Nephron (organoid): ENCODE measurements at regions not wholly inside any gene's neighbourhood (a gene's known extent, or its start where the extent isn't known, plus 50 kb on each side); places are given as distances from the start of the nearest gene placed in this dataset.

Source experiments
- H3K27ac Mint-ChIP-seq, 3 experiments: 2 replicates each; pipeline ENCODE4 v1.8.0; 2020; ENCODE audit warnings: mixed read lengths in 3 of 3, mild to moderate bottlenecking in 2 of 3, moderate library complexity in 1 of 3
- H3K27me3 Mint-ChIP-seq: 2 replicates; pipeline ENCODE4 v1.8.0; 2021; ENCODE audit warnings: low read depth, mild to moderate bottlenecking, moderate library complexity, mixed read lengths
- H3K36me3 Mint-ChIP-seq: 2 replicates; pipeline ENCODE4 v1.8.0; 2020; ENCODE audit warnings: low read depth, mixed read lengths
- H3K4me1 Mint-ChIP-seq: 2 replicates; pipeline ENCODE4 v1.8.0; 2020; ENCODE audit warnings: mixed read lengths
- H3K4me3 Mint-ChIP-seq, 3 experiments: 2 replicates each; pipeline ENCODE4 v1.8.0; 2020; ENCODE audit warnings: mild to moderate bottlenecking in 3 of 3, mixed read lengths in 3 of 3, moderate library complexity in 2 of 3
- H3K9me3 Mint-ChIP-seq: 2 replicates; pipeline ENCODE4 v1.8.0; 2020; ENCODE audit warnings: mixed read lengths
- TF ChIP-seq, protein P1 (sequence below), 3 experiments: fragments of 200-600 bp; sonication (generic); IDR thresholded peaks; one replicate each; pipeline ENCODE4 v1.5.0; 2021; ENCODE audit warnings: antibody characterized with exemption in 3 of 3; ENCODE audit not compliant: unreplicated experiment in 3 of 3

DNA sequence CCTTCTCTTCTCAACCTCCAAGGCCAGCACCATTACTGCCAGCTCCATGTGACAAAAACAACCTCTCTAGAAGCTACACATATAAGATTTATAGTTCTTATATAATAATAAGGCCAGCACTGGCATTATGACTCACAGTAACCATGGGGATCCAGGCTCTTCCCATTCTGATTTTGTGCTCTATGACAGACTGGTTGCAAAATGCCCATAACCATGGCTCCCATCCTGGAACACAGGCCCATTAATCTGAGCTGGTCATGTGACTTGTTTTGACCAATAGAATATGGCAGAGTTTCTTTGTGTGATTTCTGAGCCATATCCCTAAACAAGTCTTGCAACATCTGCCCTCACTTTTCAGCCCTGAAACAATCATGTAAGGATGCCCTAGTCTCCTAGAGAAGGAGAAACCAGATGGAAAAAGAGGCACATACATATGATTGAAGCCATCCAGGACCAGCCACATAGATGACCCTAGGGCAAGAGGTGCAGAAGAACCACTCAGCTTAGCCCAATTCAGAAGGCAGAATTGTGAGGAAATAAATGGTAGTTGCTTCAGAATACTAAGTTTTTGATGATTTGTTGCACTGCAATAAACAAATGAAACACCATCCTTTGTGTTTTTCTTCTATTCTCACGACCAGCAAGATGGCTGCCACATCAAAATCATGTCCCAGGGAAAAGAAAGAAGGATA lies 173.9 kb downstream of the SUCLG1 start:
- Mint-ChIP-seq H3K9me3 (no peaks in the 10 kb centered on the region), H3K4me1 (peaks cover 14% of the 10 kb centered on the region), H3K27ac (no peak overlapping the region)

DNA sequence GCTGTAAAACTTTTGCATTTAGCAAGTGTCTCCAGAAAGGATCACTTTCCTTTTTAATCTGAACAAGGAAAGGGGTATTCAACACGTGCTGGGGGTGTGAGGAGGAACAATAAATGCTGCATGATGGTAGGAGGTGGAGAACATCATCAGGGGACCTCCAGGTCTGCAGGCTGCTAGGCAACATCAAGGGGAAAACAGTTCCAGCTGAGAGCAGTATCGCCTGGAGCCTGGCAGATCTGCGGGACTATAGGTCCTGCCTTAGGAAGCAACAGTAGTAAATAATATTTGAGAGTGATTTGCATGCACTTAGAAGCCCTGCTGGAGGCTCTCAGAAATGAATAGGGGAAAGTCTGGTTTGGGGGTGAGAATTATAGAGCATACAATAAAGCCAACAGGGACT lies 175.6 kb downstream of the SUCLG1 start:
- Mint-ChIP-seq H3K27me3 (no peaks in the 10 kb centered on the region), H3K36me3 (no peaks in the 10 kb centered on the region), H3K4me1 (peaks cover 14% of the 10 kb centered on the region), H3K9me3 (no peaks in the 10 kb centered on the region), H3K27ac (peak overlapping the region in 2 of 3 experiments; percentile 5 to 19), H3K4me3 (peak overlapping the region in 1 of 3 experiments; percentile 21)
- TF ChIP-seq, protein P1, sequence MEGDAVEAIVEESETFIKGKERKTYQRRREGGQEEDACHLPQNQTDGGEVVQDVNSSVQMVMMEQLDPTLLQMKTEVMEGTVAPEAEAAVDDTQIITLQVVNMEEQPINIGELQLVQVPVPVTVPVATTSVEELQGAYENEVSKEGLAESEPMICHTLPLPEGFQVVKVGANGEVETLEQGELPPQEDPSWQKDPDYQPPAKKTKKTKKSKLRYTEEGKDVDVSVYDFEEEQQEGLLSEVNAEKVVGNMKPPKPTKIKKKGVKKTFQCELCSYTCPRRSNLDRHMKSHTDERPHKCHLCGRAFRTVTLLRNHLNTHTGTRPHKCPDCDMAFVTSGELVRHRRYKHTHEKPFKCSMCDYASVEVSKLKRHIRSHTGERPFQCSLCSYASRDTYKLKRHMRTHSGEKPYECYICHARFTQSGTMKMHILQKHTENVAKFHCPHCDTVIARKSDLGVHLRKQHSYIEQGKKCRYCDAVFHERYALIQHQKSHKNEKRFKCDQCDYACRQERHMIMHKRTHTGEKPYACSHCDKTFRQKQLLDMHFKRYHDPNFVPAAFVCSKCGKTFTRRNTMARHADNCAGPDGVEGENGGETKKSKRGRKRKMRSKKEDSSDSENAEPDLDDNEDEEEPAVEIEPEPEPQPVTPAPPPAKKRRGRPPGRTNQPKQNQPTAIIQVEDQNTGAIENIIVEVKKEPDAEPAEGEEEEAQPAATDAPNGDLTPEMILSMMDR (IDR thresholded peaks at IDR 0.05; ENCODE audit: unreplicated experiment in 3 of 3), result no peak

More for the DNA sequence above, 173.9 kb downstream of the SUCLG1 start:
- Mint-ChIP-seq H3K4me3 (no peak overlapping the region), H3K27me3 (no peaks in the 10 kb centered on the region), H3K36me3 (no peaks in the 10 kb centered on the region)
- TF ChIP-seq, protein P1 (IDR thresholded peaks at IDR 0.05; ENCODE audit: unreplicated experiment in 3 of 3), result no peak

GRCh38 chr2:84281510-84281909 lies 177.6 kb downstream of the SUCLG1 start:
- H3K4me1 Mint-ChIP-seq, result peaks cover 19% of the 10 kb centered on the region

GRCh38 chr2:84280873-84281272 lies 178.2 kb downstream of the SUCLG1 start:
- TF ChIP-seq, protein P1 (IDR thresholded peaks at IDR 0.05; ENCODE audit: unreplicated experiment in 3 of 3), result no peak
- H3K9me3 Mint-ChIP-seq, result no peaks in the 10 kb centered on the region
- H3K4me1 Mint-ChIP-seq, result peaks cover 19% of the 10 kb centered on the region
- no peaks in the 10 kb centered on the region for H3K27me3 Mint-ChIP-seq
- no peak overlapping the region for H3K27ac Mint-ChIP-seq
- no peak overlapping the region for H3K4me3 Mint-ChIP-seq
- no peaks in the 10 kb centered on the region for H3K36me3 Mint-ChIP-seq

More at GRCh38 chr2:84281510-84281909, 177.6 kb downstream of the SUCLG1 start:
- Mint-ChIP-seq H3K36me3 (no peaks in the 10 kb centered on the region), H3K9me3 (no peaks in the 10 kb centered on the region), H3K27ac (no peak overlapping the region), H3K4me3 (no peak overlapping the region), H3K27me3 (no peaks in the 10 kb centered on the region)
- TF ChIP-seq, protein P1 (IDR thresholded peaks at IDR 0.05; ENCODE audit: unreplicated experiment in 3 of 3), result no peak

- H3K4me3 Mint-ChIP-seq, result no peak overlapping the region
- no peaks in the 10 kb centered on the region for H3K9me3 Mint-ChIP-seq
- peaks cover 6% of the 10 kb centered on the region for H3K27me3 Mint-ChIP-seq
- H3K27ac Mint-ChIP-seq, result no peak overlapping the region
- no peaks in the 10 kb centered on the region for H3K36me3 Mint-ChIP-seq
- TF ChIP-seq, protein P1 (IDR thresholded peaks at IDR 0.05; ENCODE audit: unreplicated experiment in 3 of 3), result no peak
- H3K4me1 Mint-ChIP-seq, result peaks cover 18% of the 10 kb centered on the region
Observed at GRCh38 chr2:84278386-84278785, 180.7 kb downstream of the SUCLG1 start.
